MCF 10A (cell line): ENCODE measurements at regions not wholly inside any gene's neighbourhood (a gene's known extent, or its start where the extent isn't known, plus 50 kb on each side); places are given as distances from the start of the nearest gene placed in this dataset.

ENCODE experiments used
- BruUV-seq: library from RNA; stranded (reverse); fragments of 400-500 nt; replicated peaks from 2 replicates; lab custom pipeline; 2021; lab: Mats Ljungman, UMichigan
- CTCF ChIA-PET: fragments of 300-600 bp; sonication (Branson Sonifier 250); formaldehyde crosslinking; extraction: SDS; loops from one replicate; lab custom pipeline; 2021; ENCODE audit warnings: antibody characterized with exemption, inconsistent platforms; lab: Yijun Ruan, JAX
- POLR2A ChIA-PET: fragments of 300-600, 350-650 bp; sonication (Branson Sonifier 250); formaldehyde crosslinking; extraction: SDS; loops from one replicate; lab custom pipeline; 2020; ENCODE audit warnings: antibody characterized with exemption, inconsistent platforms; lab: Yijun Ruan, JAX
- DNase-seq: peaks from one replicate; pipeline ENCODE4 v3.0.0-alpha.2; 2018; ENCODE audit not compliant: unreplicated experiment
- H3K27ac Mint-ChIP-seq: one replicate; pipeline ENCODE4 v1.8.0; 2022; ENCODE audit warnings: mild to moderate bottlenecking, low read depth, mixed read lengths; ENCODE audit not compliant: unreplicated experiment
- H3K27me3 Mint-ChIP-seq: one replicate; pipeline ENCODE4 v1.8.0; 2022; ENCODE audit warnings: mixed read lengths; ENCODE audit not compliant: insufficient read depth, unreplicated experiment
- H3K36me3 Mint-ChIP-seq: one replicate; pipeline ENCODE4 v1.8.0; 2022; ENCODE audit warnings: mild to moderate bottlenecking, moderate library complexity, mixed read lengths; ENCODE audit not compliant: insufficient read depth, unreplicated experiment
- H3K4me1 Mint-ChIP-seq: one replicate; pipeline ENCODE4 v1.8.0; 2022; ENCODE audit warnings: mixed read lengths; ENCODE audit not compliant: insufficient read depth, unreplicated experiment
- H3K4me3 Mint-ChIP-seq: one replicate; pipeline ENCODE4 v1.8.0; 2022; ENCODE audit warnings: mild to moderate bottlenecking, moderate library complexity, mixed read lengths; ENCODE audit not compliant: unreplicated experiment
- H3K9me3 Mint-ChIP-seq: one replicate; pipeline ENCODE4 v1.8.0; 2022; ENCODE audit warnings: mixed read lengths; ENCODE audit not compliant: unreplicated experiment
- intact Hi-C: fragments of 100-400 bp; cut with micrococcal nuclease; formaldehyde crosslinking; loops from 2 replicates; pipeline ENCODE4 v1.14.1; 2022
- TF ChIP-seq, protein P1 (sequence below): fragments of 200-600 bp; IDR thresholded peaks from one replicate; pipeline ENCODE4 v1.8.0; 2022; ENCODE audit warnings: antibody characterized with exemption, mild to moderate bottlenecking; ENCODE audit not compliant: unreplicated experiment

DNA sequence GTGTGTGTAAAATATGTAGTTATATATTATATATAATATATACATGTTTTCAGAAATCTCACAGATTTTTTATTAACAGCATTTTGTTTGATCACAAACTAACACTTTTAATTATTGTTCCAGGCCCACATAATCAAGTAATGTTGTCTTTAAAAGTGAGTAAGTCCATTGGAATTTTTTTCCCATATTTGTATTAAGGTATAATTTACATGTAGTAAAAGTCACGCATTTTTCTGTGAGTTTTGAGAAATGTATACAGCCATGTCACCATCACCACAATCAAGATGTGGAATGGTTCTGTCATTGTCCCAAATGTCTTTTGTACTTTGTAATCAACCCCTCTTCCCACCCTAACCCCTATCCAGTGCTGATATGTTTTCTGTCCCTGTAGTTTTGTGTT, 120.0 kb upstream of the RFC3 start:
- intact Hi-C loops, result no loop called here
- H3K27ac Mint-ChIP-seq, result peak overlapping the region; percentile 57
- DNase-seq, result no peak

DNA sequence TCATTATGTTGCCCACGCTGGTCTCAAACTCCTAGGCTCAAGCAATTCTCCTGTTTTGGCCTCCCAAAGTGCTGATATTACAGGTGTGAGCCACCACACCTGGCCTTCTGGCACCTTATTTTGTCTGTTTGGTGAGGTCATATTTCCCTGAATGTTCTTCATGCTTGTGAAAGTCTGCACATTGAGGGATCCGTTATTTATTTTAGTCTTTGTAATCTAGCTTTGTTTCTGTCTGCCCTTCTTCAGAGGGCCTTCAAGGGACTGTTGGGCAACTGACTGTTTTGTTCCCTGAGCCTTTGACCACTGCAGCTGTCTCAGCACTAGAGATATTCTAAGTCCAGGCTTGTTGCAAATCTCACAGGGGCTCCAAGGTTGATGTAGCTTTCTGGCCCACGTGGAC, 110.5 kb upstream of the RFC3 start:
- Mint-ChIP-seq H3K9me3 (peaks cover 14% of the 10 kb centered on the region), H3K4me1 (no peaks in the 10 kb centered on the region), H3K4me3 (no peak overlapping the region), H3K27ac (no peak overlapping the region), H3K36me3 (no peaks in the 10 kb centered on the region), H3K27me3 (no peaks in the 10 kb centered on the region)
- BruUV-seq, result no TSS peak
- DNase-seq, result no peak
- intact Hi-C loops, result no loop called here
- TF ChIP-seq, protein P1, sequence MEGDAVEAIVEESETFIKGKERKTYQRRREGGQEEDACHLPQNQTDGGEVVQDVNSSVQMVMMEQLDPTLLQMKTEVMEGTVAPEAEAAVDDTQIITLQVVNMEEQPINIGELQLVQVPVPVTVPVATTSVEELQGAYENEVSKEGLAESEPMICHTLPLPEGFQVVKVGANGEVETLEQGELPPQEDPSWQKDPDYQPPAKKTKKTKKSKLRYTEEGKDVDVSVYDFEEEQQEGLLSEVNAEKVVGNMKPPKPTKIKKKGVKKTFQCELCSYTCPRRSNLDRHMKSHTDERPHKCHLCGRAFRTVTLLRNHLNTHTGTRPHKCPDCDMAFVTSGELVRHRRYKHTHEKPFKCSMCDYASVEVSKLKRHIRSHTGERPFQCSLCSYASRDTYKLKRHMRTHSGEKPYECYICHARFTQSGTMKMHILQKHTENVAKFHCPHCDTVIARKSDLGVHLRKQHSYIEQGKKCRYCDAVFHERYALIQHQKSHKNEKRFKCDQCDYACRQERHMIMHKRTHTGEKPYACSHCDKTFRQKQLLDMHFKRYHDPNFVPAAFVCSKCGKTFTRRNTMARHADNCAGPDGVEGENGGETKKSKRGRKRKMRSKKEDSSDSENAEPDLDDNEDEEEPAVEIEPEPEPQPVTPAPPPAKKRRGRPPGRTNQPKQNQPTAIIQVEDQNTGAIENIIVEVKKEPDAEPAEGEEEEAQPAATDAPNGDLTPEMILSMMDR, result no peak
- ChIA-PET CTCF (interaction anchor here (0.6 to 1.5 kb wide), 4 partner anchors 8 to 73 kb away, joined by 3 to 8 read pairs (median 3); no protein-coding TSS in a partner anchor), POLR2A (interaction anchor here (0.9 kb wide), 1 partner anchor 500 kb away, joined by 4 read pairs; no protein-coding TSS in a partner anchor)

More for the DNA sequence above, 120.0 kb upstream of the RFC3 start:
- TF ChIP-seq, protein P1, result no peak
- BruUV-seq, result no TSS peak
- H3K36me3 Mint-ChIP-seq, result no peaks in the 10 kb centered on the region
- POLR2A ChIA-PET, result no interaction called here
- CTCF ChIA-PET, result no interaction called here
- peaks cover 23% of the 10 kb centered on the region for H3K4me1 Mint-ChIP-seq
- no peaks in the 10 kb centered on the region for H3K27me3 Mint-ChIP-seq
- no peak overlapping the region for H3K4me3 Mint-ChIP-seq
- no peaks in the 10 kb centered on the region for H3K9me3 Mint-ChIP-seq

DNA sequence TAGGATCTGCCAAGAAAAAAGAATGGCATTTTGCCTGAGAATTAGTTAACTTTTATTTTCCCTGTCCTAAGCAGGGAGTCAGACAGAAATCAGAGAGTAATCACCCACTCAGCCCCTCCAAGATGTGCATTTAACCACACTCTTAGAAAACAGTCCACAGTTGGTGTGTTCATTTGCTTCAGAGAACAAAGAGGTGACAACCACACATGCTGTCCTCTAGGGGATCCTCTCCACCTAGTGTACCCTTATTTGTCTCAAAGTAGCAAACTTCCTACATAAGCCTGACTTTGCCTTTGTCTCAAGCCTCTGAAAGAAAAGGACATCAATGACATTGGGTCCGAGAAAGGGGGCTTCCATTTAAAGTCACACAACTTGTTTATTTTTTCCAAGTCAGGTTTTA, 107.0 kb upstream of the RFC3 start:
- intact Hi-C loops, result no loop called here
- peaks cover 23% of the 10 kb centered on the region for H3K9me3 Mint-ChIP-seq
- BruUV-seq, result no TSS peak
- H3K4me3 Mint-ChIP-seq, result no peak overlapping the region
- POLR2A ChIA-PET, result no interaction called here
- no peaks in the 10 kb centered on the region for H3K4me1 Mint-ChIP-seq
- no peaks in the 10 kb centered on the region for H3K27me3 Mint-ChIP-seq
- no peak for DNase-seq
- CTCF ChIA-PET, result no interaction called here
- H3K36me3 Mint-ChIP-seq, result no peaks in the 10 kb centered on the region
- H3K27ac Mint-ChIP-seq, result no peak overlapping the region
- TF ChIP-seq, protein P1, result no peak

DNA sequence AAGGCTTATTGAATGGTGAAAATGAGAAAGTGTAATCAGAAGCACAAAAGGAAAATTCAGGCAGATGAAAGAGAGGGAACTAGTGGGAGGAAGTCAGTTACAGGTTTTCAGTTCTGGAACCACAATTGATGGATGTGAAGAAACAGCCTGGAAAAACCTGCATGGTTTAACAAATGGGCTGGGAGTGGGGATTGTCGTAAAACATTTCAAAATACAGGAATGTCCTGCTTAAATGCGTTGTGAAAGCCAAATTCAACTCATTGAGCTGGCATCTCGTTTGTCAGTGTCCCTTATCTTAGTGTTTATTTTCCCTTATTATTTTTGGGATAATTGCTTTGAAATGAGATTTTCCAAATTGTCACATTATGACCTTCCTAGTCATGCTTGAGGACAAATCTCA, 106.5 kb upstream of the RFC3 start:
- no peaks in the 10 kb centered on the region for H3K4me1 Mint-ChIP-seq
- ChIA-PET POLR2A (no interaction called here), CTCF (no interaction called here)
- BruUV-seq, result no TSS peak
- H3K9me3 Mint-ChIP-seq, result peaks cover 18% of the 10 kb centered on the region
- no peak overlapping the region for H3K4me3 Mint-ChIP-seq
- H3K27ac Mint-ChIP-seq, result no peak overlapping the region
- no peaks in the 10 kb centered on the region for H3K27me3 Mint-ChIP-seq
- intact Hi-C loops, result no loop called here
- TF ChIP-seq, protein P1, result no peak
- H3K36me3 Mint-ChIP-seq, result no peaks in the 10 kb centered on the region
- DNase-seq, result no peak
